ENCODE measurements at regions not wholly inside any gene's neighbourhood (a gene's known extent, or its start where the extent isn't known, plus 50 kb on each side); places are given as distances from the start of the nearest gene placed in this dataset.

DNA sequence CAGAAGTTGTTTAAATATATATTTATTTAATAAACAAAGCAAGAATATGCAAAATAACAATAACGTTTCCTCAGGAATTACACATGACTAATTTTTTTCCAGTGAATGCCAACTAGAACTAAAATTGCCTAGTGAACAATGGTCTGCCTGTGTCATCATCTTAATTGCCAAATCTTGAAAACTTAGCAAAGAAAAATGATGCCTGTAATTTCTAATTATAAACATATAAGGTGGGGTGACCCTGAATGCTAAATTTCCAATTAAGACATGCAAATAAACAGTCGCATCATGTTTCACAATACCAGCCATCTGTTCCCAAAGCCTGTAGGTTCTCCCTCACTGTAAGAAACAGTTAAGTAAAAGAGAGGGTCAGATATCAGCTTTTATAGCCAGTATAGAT, 67.6 kb upstream of the PLCL2 start:
- Histone ChIP-seq H3K36me3 (ENCODE audit: insufficient read depth, low read length) (no peaks in the 10 kb centered on the region), H3K4me3 (ENCODE audit: low read length) (no peak overlapping the region), H3K9ac (ENCODE audit: low read length) (no peak overlapping the region), H3K9me3 (ENCODE audit: low read length) (no peaks in the 10 kb centered on the region), H3K79me2 (replicated peaks; ENCODE audit: insufficient read depth, low read length) (no peaks in the 10 kb centered on the region), H3K4me2 (ENCODE audit: low read length) (no peak overlapping the region), H3K27ac (ENCODE audit: low read length) (no peak overlapping the region), H2AFZ (ENCODE audit: low read depth, low read length) (no peak overlapping the region), H3K27me3 (ENCODE audit: insufficient read depth, low read depth, low read length) (no peaks in the 10 kb centered on the region), H3F3A (ENCODE audit: insufficient read depth, low read length, poor library complexity, severe bottlenecking) (no peaks in the 10 kb centered on the region), H4K20me1 (ENCODE audit: insufficient read depth) (no peaks in the 10 kb centered on the region), H3K9me2 (ENCODE audit: insufficient read depth, low read length) (no peaks in the 10 kb centered on the region)
- TF ChIP-seq POLR2AphosphoS5 (IDR thresholded peaks at IDR 0.05) (no peak), EP300 (conservative IDR thresholded peaks at IDR 0.05; ENCODE audit: poor library complexity, severe bottlenecking) (no peak), EZH2 (IDR thresholded peaks at IDR 0.05; ENCODE audit: borderline replicate concordance, insufficient read depth, low read length, poor library complexity, severe bottlenecking) (no peak), TAF1 (IDR thresholded peaks at IDR 0.05; ENCODE audit: low read depth) (no peak), MXI1 (conservative IDR thresholded peaks at IDR 0.05; ENCODE audit: poor library complexity, severe bottlenecking) (no peak)
- TF ChIP-seq, protein P1, sequence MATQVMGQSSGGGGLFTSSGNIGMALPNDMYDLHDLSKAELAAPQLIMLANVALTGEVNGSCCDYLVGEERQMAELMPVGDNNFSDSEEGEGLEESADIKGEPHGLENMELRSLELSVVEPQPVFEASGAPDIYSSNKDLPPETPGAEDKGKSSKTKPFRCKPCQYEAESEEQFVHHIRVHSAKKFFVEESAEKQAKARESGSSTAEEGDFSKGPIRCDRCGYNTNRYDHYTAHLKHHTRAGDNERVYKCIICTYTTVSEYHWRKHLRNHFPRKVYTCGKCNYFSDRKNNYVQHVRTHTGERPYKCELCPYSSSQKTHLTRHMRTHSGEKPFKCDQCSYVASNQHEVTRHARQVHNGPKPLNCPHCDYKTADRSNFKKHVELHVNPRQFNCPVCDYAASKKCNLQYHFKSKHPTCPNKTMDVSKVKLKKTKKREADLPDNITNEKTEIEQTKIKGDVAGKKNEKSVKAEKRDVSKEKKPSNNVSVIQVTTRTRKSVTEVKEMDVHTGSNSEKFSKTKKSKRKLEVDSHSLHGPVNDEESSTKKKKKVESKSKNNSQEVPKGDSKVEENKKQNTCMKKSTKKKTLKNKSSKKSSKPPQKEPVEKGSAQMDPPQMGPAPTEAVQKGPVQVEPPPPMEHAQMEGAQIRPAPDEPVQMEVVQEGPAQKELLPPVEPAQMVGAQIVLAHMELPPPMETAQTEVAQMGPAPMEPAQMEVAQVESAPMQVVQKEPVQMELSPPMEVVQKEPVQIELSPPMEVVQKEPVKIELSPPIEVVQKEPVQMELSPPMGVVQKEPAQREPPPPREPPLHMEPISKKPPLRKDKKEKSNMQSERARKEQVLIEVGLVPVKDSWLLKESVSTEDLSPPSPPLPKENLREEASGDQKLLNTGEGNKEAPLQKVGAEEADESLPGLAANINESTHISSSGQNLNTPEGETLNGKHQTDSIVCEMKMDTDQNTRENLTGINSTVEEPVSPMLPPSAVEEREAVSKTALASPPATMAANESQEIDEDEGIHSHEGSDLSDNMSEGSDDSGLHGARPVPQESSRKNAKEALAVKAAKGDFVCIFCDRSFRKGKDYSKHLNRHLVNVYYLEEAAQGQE (IDR thresholded peaks at IDR 0.05; ENCODE audit: borderline replicate concordance) = no peak

DNA sequence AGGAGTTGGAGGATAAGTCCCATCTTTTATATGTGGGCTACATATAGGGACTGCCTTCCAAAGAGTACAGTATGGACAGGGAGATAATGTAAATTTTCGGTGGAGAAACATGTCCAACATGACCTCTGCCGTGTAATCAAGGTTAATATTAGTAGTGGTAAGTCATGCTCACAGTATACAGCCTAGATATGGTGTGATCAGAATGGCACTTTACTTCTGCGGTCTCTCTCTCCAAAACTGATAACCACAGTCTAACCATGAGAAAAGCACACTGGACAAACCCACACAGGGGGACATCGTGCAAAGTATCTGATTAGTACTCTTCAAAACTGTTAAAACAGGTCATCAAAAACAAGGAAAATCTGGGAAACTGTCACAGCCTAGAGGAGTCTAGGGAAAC, 66.6 kb upstream of the PLCL2 start:
- Histone ChIP-seq H4K20me1 (ENCODE audit: insufficient read depth) (no peaks in the 10 kb centered on the region), H3K9me3 (ENCODE audit: low read length) (no peaks in the 10 kb centered on the region), H3K79me2 (replicated peaks; ENCODE audit: insufficient read depth, low read length) (no peaks in the 10 kb centered on the region), H3K4me3 (ENCODE audit: low read length) (no peak overlapping the region), H3K4me2 (ENCODE audit: low read length) (no peak overlapping the region), H2AFZ (ENCODE audit: low read depth, low read length) (no peak overlapping the region), H3K9me2 (ENCODE audit: insufficient read depth, low read length) (no peaks in the 10 kb centered on the region), H3F3A (ENCODE audit: insufficient read depth, low read length, poor library complexity, severe bottlenecking) (no peaks in the 10 kb centered on the region), H3K27me3 (ENCODE audit: insufficient read depth, low read depth, low read length) (no peaks in the 10 kb centered on the region), H3K36me3 (ENCODE audit: insufficient read depth, low read length) (no peaks in the 10 kb centered on the region), H3K9ac (ENCODE audit: low read length) (no peak overlapping the region), H3K27ac (ENCODE audit: low read length) (no peak overlapping the region)
- TF ChIP-seq, protein P2, sequence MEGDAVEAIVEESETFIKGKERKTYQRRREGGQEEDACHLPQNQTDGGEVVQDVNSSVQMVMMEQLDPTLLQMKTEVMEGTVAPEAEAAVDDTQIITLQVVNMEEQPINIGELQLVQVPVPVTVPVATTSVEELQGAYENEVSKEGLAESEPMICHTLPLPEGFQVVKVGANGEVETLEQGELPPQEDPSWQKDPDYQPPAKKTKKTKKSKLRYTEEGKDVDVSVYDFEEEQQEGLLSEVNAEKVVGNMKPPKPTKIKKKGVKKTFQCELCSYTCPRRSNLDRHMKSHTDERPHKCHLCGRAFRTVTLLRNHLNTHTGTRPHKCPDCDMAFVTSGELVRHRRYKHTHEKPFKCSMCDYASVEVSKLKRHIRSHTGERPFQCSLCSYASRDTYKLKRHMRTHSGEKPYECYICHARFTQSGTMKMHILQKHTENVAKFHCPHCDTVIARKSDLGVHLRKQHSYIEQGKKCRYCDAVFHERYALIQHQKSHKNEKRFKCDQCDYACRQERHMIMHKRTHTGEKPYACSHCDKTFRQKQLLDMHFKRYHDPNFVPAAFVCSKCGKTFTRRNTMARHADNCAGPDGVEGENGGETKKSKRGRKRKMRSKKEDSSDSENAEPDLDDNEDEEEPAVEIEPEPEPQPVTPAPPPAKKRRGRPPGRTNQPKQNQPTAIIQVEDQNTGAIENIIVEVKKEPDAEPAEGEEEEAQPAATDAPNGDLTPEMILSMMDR (IDR thresholded peaks at IDR 0.05; ENCODE audit: poor library complexity, severe bottlenecking) = no peak
- TF ChIP-seq TAF1 (IDR thresholded peaks at IDR 0.05; ENCODE audit: low read depth) (no peak), EP300 (conservative IDR thresholded peaks at IDR 0.05; ENCODE audit: poor library complexity, severe bottlenecking) (no peak), SMC3 (conservative IDR thresholded peaks at IDR 0.05; ENCODE audit: poor library complexity) (no peak), MXI1 (conservative IDR thresholded peaks at IDR 0.05; ENCODE audit: poor library complexity, severe bottlenecking) (no peak), EZH2 (IDR thresholded peaks at IDR 0.05; ENCODE audit: borderline replicate concordance, insufficient read depth, low read length, poor library complexity, severe bottlenecking) (no peak), RAD21 (conservative IDR thresholded peaks at IDR 0.05) (no peak), POLR2AphosphoS5 (IDR thresholded peaks at IDR 0.05) (no peak)
- TF ChIP-seq, protein P1 (IDR thresholded peaks at IDR 0.05; ENCODE audit: borderline replicate concordance) = no peak
